ENCODE measurements at regions not wholly inside any gene's neighbourhood (a gene's known extent, or its start where the extent isn't known, plus 50 kb on each side); places are given as distances from the start of the nearest gene placed in this dataset.

DNA sequence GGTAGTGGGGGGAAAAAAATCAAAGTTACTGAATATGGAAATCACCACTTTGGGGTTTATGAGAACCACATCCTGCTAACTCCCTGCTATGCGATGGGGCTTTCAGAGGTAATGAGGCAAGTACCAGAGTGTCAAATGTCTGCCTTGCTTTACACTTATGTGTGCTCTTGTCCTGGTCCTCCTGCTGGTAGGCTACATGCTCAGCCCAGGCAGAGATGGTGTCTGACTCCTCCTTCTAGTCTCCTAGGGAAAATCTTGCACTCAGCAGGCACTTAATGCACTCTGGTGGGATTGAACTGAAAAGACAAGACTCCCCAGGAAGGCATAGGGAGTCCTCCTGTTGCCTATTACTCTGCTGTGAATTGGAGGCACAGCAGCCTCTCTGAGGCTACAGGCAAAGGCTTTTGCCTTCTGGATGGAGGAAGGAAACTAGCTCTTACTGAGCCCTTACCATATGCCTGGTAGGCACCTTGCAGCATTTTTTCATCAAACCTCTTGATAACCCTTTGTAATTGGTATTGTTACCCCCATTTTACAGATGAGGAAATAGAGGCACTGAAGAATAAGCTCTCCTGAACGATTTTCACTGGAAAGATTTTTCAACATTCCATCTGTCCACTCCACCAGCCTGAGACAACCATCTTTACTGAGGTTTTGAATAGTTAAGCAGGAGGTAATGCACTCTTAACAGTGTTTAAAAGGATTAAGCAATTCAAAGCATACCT, 132.1 kb upstream of the PAX6 start:
- Mint-ChIP-seq H3K36me3 (no peaks in the 10 kb centered on the region), H3K27ac (no peak overlapping the region), H3K4me1 (ENCODE audit: low read depth) (no peaks in the 10 kb centered on the region), H3K4me3 (no peak overlapping the region), H3K27me3 (peaks cover 7% of the 10 kb centered on the region), H3K9me3 (no peaks in the 10 kb centered on the region)
- intact Hi-C loops (cut with micrococcal nuclease) = no loop called here
- ChIA-PET CTCF (no interaction called here), POLR2A (no interaction called here)
- DNase-seq = no peak

DNA sequence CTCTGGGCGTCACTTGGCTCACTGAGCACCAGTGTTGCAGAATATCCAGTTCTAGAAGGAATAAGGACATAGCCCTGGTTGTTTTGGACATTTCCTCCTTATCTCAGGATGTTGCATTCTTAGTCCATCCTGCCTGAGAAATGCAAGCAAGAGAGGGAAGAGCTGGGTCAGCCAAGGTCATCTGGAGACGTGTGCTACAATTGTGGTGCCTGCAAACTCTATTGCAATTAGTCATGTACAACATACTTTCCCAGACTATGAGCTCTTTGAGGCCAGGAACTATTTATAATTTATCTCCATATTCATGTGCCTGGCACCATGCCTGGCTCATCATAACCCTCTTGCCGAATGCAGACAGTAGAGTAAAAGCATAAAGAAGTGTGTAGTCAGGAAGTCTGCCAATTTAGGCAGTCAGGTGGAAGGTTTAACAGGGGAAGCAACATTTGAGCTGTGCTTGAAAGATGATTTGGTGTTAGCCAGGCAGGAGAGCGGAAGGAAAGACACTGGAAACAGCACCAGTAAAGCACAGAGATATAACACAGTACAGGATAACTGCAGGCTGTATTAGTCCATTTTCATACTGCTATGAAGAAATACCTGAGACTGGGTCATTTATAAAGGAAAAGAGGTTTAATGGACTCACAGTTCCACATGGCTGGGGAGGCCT, 129.4 kb upstream of the PAX6 start:
- DNase-seq = no peak
- H3K4me3 Mint-ChIP-seq = no peak overlapping the region
- intact Hi-C loops (cut with micrococcal nuclease) = no loop called here
- H3K9me3 Mint-ChIP-seq = no peaks in the 10 kb centered on the region
- peaks cover 8% of the 10 kb centered on the region for H3K27me3 Mint-ChIP-seq
- ChIA-PET POLR2A (no interaction called here), CTCF (no interaction called here)
- no peaks in the 10 kb centered on the region for H3K36me3 Mint-ChIP-seq
- no peak overlapping the region for H3K27ac Mint-ChIP-seq
- H3K4me1 Mint-ChIP-seq (ENCODE audit: low read depth) = no peaks in the 10 kb centered on the region

- intact Hi-C loops (cut with micrococcal nuclease) = no loop called here
- Mint-ChIP-seq H3K36me3 (no peaks in the 10 kb centered on the region), H3K9me3 (no peaks in the 10 kb centered on the region), H3K4me3 (no peak overlapping the region), H3K4me1 (ENCODE audit: low read depth) (no peaks in the 10 kb centered on the region), H3K27ac (no peak overlapping the region), H3K27me3 (peaks cover 12% of the 10 kb centered on the region)
- POLR2A ChIA-PET = no interaction called here
- CTCF ChIA-PET = no interaction called here
- DNase-seq = no peak
Measured at GRCh38 chr11:31939004-31939403, 127.9 kb upstream of the PAX6 start.

DNA sequence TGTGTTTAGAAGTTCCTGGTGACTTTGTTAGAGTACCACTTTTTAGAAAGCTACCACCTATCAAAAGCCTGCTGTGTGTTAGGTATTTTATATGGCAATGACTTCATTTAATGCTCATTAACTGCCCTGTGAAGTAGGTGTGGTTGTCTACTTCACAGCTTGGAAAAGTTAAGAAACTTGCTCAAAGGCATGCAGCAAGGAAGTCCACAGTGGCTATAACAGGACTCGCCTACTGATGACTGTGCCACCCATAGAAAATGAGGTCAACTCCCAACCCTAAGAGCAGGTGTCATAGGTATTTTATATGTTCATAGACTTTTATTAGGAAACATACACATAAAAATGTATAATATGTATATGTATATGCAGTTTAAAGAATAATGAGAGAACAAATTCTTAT, 125.2 kb upstream of the PAX6 start:
- intact Hi-C loops (cut with micrococcal nuclease) = no loop called here
- Mint-ChIP-seq H3K4me3 (no peak overlapping the region), H3K4me1 (ENCODE audit: low read depth) (no peaks in the 10 kb centered on the region), H3K27me3 (peaks cover 15% of the 10 kb centered on the region), H3K36me3 (no peaks in the 10 kb centered on the region), H3K27ac (no peak overlapping the region), H3K9me3 (no peaks in the 10 kb centered on the region)
- no peak for DNase-seq
- CTCF ChIA-PET = no interaction called here
- POLR2A ChIA-PET = no interaction called here

DNA sequence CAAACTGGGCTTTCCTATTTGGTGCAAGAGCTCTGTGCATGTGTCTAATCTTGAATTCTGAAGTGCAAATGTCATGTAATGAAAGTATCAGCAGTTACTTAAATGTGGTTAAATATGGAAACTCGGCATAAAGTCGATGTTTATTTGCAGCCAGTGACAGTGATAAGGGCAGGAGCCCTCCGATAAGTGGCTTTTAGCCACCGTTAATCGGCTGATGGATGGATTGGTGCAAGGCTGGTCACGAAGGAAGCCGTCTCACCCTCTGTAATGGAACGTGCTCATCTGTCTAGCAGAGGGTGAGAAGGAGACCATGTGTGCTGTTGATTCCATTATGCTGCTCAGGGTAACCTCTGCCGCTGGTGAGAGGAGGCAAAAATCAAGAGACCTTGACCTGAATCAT, 121.8 kb upstream of the PAX6 start:
- H3K36me3 Mint-ChIP-seq = no peaks in the 10 kb centered on the region
- H3K27me3 Mint-ChIP-seq = peaks cover 18% of the 10 kb centered on the region
- no peak for DNase-seq
- no peak overlapping the region for H3K27ac Mint-ChIP-seq
- H3K4me1 Mint-ChIP-seq (ENCODE audit: low read depth) = no peaks in the 10 kb centered on the region
- intact Hi-C loops (cut with micrococcal nuclease) = no loop called here
- POLR2A ChIA-PET = no interaction called here
- CTCF ChIA-PET = interaction anchor here (0.6 to 0.7 kb wide), 2 partner anchors 20 to 25 kb away, joined by 3 to 4 read pairs; no protein-coding TSS in a partner anchor
- H3K9me3 Mint-ChIP-seq = no peaks in the 10 kb centered on the region
- no peak overlapping the region for H3K4me3 Mint-ChIP-seq

DNA sequence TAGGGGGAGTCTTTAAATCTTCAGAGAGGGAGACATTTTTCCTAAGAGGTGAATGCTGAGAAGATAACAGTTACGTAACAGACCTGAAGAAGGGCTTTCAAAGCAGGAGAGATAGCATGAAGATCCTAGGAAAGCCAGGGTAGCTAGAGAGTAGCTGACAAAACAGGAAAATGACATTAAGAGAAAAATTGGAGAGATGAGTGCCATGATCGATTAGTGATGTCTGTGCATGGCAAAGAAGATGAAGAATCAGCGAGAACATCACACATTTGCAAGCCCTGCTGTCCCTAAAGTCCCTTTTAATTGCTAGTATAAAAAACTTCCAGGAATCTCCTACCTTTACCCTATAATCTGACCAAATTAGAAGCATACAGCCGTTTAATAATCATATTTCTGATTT, 116.9 kb upstream of the PAX6 start:
- CTCF ChIA-PET = no interaction called here
- Mint-ChIP-seq H3K4me1 (ENCODE audit: low read depth) (no peaks in the 10 kb centered on the region), H3K36me3 (no peaks in the 10 kb centered on the region), H3K27me3 (peaks cover 8% of the 10 kb centered on the region), H3K4me3 (no peak overlapping the region), H3K27ac (no peak overlapping the region), H3K9me3 (no peaks in the 10 kb centered on the region)
- no peak for DNase-seq
- POLR2A ChIA-PET = no interaction called here
- intact Hi-C loops (cut with micrococcal nuclease) = no loop called here

DNA sequence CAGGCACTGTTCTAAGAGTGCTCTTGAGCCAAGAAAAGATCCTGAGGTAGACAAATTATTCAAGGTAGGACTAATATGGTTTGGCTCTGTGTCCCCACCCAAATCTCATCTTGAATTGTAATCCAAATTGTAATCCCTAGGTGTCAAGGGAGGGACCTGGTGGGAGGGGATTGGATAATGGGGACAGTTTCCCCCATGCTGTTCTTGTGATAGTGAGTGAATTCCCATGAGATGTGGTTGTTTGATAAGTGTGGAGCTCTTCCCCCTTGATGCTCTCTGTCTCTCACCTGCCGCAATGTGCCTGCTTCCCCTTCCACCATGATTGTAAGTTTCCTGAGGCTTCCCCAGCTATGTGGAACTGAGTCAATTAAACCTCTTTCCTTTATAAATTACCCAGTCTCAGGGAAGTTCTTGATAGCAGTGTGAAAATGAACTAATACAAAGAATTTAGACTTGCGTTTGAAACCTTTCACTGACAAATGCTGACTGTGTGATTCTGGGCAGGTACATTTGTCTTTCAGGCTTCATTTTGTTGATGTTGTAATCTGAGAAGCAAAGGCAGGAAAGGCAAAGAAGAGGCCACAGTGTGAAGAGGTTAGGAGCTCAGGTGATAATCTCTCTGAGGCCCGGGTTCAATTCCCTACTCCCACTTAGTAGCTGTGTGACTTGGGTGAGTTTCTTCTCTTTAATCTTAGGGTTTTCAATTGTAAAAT, 115.8 kb upstream of the PAX6 start:
- no peaks in the 10 kb centered on the region for H3K9me3 Mint-ChIP-seq
- DNase-seq = no peak
- H3K4me3 Mint-ChIP-seq = no peak overlapping the region
- ChIA-PET CTCF (no interaction called here), POLR2A (no interaction called here)
- intact Hi-C loops (cut with micrococcal nuclease) = no loop called here
- peaks cover 8% of the 10 kb centered on the region for H3K27me3 Mint-ChIP-seq
- no peak overlapping the region for H3K27ac Mint-ChIP-seq
- no peaks in the 10 kb centered on the region for H3K36me3 Mint-ChIP-seq
- no peaks in the 10 kb centered on the region for H3K4me1 Mint-ChIP-seq (ENCODE audit: low read depth)

- no peak overlapping the region for H3K4me3 Mint-ChIP-seq
- intact Hi-C loops (cut with micrococcal nuclease) = no loop called here
- POLR2A ChIA-PET = no interaction called here
- no peaks in the 10 kb centered on the region for H3K4me1 Mint-ChIP-seq (ENCODE audit: low read depth)
- no peaks in the 10 kb centered on the region for H3K9me3 Mint-ChIP-seq
- H3K27ac Mint-ChIP-seq = no peak overlapping the region
- no peaks in the 10 kb centered on the region for H3K36me3 Mint-ChIP-seq
- H3K27me3 Mint-ChIP-seq = peaks cover 12% of the 10 kb centered on the region
- DNase-seq = no peak
- CTCF ChIA-PET = no interaction called here
Measured at GRCh38 chr11:31926106-31926505, 115.0 kb upstream of the PAX6 start.

GRCh38 chr11:31922450-31922849, 111.3 kb upstream of the PAX6 start:
- Mint-ChIP-seq H3K4me3 (no peak overlapping the region), H3K27ac (no peak overlapping the region), H3K36me3 (no peaks in the 10 kb centered on the region), H3K9me3 (no peaks in the 10 kb centered on the region), H3K4me1 (ENCODE audit: low read depth) (no peaks in the 10 kb centered on the region), H3K27me3 (peaks cover 13% of the 10 kb centered on the region)
- intact Hi-C loops (cut with micrococcal nuclease) = no loop called here
- POLR2A ChIA-PET = no interaction called here
- DNase-seq = no peak
- CTCF ChIA-PET = no interaction called here

DNA sequence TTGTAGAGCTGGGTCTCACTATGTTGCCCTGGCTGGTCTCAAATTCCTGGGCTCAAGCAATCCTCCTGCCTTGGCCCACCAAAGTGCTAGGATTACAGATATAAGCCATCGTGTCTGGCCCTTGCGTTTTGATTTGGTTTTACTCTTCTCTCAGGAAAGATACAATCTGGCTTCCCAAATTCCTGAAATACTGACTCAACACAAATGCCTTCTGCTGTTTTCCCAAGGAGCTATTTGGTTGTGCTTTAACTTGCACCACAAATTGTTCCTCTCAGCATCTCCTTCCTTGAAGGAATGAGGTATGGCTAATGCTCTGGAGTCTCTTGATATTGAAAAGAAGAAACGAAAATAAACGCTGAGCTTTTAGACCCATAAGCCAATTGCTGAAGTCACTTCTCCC, 110.0 kb upstream of the PAX6 start:
- POLR2A ChIA-PET = no interaction called here
- Mint-ChIP-seq H3K36me3 (no peaks in the 10 kb centered on the region), H3K4me1 (ENCODE audit: low read depth) (no peaks in the 10 kb centered on the region), H3K9me3 (no peaks in the 10 kb centered on the region), H3K4me3 (no peak overlapping the region), H3K27me3 (peaks cover 15% of the 10 kb centered on the region), H3K27ac (no peak overlapping the region)
- no peak for DNase-seq
- CTCF ChIA-PET = no interaction called here
- intact Hi-C loops (cut with micrococcal nuclease) = no loop called here

DNA sequence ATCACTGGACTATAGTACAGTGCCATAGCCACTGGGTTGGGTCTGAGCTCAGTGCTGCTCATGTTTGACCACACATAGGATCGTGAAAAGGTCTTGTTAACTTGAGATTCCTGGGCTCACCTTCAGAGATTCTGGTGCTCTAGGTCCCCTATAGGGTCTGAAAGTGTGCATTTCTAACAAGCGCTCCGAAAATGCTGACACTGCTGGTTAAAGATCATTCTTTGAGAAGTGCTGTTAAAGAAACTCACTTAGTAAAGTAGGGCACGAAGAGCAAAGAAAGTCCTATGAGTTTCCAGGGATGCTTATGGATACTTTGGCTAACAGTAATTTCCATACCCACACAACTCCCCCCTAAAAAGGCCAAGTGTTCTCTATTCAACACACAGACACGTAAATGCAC, 108.1 kb upstream of the PAX6 start:
- intact Hi-C loops (cut with micrococcal nuclease) = no loop called here
- POLR2A ChIA-PET = no interaction called here
- Mint-ChIP-seq H3K36me3 (no peaks in the 10 kb centered on the region), H3K27me3 (peaks cover 19% of the 10 kb centered on the region), H3K4me3 (no peak overlapping the region), H3K4me1 (ENCODE audit: low read depth) (no peaks in the 10 kb centered on the region), H3K27ac (no peak overlapping the region), H3K9me3 (no peaks in the 10 kb centered on the region)
- no peak for DNase-seq
- CTCF ChIA-PET = no interaction called here

- Mint-ChIP-seq H3K27me3 (peaks cover 10% of the 10 kb centered on the region), H3K4me3 (no peak overlapping the region), H3K36me3 (no peaks in the 10 kb centered on the region), H3K27ac (no peak overlapping the region), H3K4me1 (ENCODE audit: low read depth) (no peaks in the 10 kb centered on the region), H3K9me3 (no peaks in the 10 kb centered on the region)
- no peak for DNase-seq
- intact Hi-C loops (cut with micrococcal nuclease) = no loop called here
- ChIA-PET CTCF (no interaction called here), POLR2A (no interaction called here)
Measured at GRCh38 chr11:31915867-31916266, 104.7 kb upstream of the PAX6 start.

DNA sequence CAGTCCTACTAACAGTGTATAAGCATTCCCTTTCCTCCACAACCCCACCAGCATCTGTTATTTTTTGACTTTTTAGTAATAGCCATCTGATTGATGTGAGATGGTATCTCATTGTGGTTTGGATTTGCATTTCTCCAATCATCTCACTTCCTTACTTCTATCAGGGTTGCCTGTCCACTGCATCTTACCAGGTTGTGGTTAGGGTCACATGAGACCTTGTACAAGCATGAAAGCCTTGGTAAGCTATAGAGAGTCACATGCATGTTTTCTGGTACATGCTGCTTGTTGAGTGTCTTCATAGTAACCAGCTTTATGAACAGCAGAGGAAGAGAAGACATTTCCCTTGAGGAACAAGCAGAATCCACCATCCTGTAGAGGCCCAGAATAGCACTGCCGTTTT, 102.9 kb upstream of the PAX6 start:
- Mint-ChIP-seq H3K4me1 (ENCODE audit: low read depth) (no peaks in the 10 kb centered on the region), H3K9me3 (no peaks in the 10 kb centered on the region), H3K27ac (no peak overlapping the region), H3K4me3 (no peak overlapping the region), H3K27me3 (peaks cover 10% of the 10 kb centered on the region), H3K36me3 (no peaks in the 10 kb centered on the region)
- ChIA-PET CTCF (no interaction called here), POLR2A (no interaction called here)
- intact Hi-C loops (cut with micrococcal nuclease) = no loop called here
- no peak for DNase-seq

Measured in activated CD4-positive, alpha-beta memory T cell treated with anti-CD3 and anti-CD28 coated beads for 36 hours (primary cell).